GM21576 (cell line): ENCODE measurements at regions not wholly inside any gene's neighbourhood (a gene's known extent, or its start where the extent isn't known, plus 50 kb on each side); places are given as distances from the start of the nearest gene placed in this dataset.
"Not testable (repeated sequence)": the region's sequence is repeated elsewhere in the genome, so short reads cannot be mapped to it uniquely, and the experiment has no call there.

Experiments
- ATAC-seq: cut with Tn5 transposase; IDR thresholded peaks from one replicate; pipeline ENCODE4 v1.9.1; 2021; ENCODE audit warnings: mild to moderate bottlenecking, moderate library complexity; ENCODE audit not compliant: unreplicated experiment

GRCh38 chr11:25159341-25159740 lies 662.5 kb downstream of the LUZP2 start:
- no peak for ATAC-seq

DNA sequence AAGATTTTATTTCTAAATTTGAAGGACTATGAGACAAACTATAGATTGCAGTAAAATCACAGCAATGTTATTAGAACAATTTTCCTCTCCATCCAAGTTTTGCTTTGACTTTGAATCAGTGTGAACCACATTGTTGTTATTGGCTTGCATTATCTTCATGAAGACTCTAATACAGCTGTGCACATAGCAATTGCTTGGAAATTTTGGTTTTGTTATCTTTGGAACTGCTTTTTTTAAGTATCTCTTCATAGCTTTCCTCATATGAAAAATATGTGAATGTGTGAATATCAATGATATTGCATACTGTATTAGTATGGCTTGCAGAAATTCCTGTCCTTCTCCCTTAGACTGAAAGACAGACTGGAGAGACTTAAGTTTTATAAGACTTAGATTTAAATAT lies 666.6 kb downstream of the LUZP2 start:
- ATAC-seq = no peak

DNA sequence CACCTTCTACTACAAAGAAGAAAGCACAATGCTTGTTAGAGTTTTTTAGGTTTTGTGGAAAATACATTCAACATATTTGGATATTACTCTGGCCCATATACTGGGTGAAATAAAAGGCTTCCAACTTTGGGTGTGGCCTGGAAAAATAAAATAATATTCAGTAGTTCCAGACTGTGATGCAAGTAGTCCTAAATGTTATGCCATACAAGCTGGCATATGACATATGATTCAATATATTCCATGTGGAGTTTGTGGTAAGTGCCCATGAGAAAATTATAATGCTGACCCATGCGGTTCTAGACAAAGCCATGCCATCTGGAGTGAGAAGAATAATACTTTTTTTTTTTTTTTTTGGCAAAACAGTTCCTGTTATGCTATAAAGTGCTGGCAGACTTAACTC lies 683.3 kb downstream of the LUZP2 start:
- ATAC-seq = no peak

DNA sequence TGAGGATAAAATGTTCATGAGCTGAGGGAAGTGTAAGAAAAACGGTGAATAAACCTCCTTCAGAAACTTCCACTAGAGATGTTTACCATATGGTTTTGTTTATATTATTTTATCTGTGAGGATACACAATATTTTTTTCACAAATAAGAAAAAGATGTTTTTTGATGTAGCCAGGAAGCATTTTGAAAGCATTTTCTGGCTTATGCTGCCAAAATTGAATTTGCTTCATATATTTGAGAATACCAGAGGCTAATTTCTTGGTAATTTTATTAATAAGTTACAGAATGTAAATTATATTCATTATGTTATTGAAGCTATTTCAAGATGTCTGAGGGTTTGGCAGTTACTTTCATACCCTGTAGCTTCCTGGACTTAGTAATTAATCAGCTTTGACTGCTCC lies 686.6 kb downstream of the LUZP2 start:
- no peak for ATAC-seq

GRCh38 chr11:25197515-25197914 lies 700.7 kb downstream of the LUZP2 start:
- no peak for ATAC-seq

DNA sequence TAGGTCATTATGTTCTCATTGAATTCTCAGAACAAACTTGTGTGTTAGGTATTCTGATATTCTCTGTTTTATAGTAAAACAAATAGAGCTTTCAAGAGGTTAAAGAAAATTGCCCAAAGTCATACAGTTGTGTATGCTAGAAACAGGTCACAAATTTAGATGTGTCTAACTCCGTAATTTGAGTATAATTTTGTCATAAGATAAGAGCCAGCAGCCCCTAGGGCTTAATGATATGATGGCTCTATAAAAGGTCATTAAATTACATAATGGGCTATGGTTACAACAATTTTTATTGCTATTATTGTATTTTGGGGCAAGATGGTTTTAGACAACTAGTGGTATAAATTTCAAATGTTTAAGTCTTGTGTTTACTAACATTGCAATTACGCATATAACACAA lies 701.9 kb downstream of the LUZP2 start:
- no peak for ATAC-seq

DNA sequence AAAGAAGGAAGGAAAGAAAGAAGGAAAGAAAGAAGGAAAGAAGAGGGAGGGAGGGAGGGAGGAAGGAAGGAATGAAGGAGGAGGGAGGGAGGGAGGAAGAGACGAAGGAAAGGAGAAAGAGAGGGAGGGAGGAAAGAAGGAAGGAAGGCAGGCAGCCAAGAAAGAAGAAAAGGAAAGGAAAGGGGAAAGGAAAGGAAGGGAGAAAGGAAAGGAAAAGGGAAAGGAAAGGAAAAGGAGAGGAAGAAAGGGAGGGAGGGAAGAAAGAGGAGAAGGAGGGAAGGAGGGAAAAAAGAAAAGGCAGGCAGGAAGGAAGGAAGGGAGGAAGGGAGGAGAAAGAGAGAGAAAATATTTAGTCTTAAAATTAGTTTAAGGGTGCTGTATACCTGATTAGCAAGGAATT lies 704.1 kb downstream of the LUZP2 start:
- no peak for ATAC-seq

- no peak for ATAC-seq
Measured at GRCh38 chr11:25206762-25207161, 709.9 kb downstream of the LUZP2 start.

- no peak for ATAC-seq
Measured at GRCh38 chr11:25211635-25212254, 714.9 kb downstream of the LUZP2 start.

DNA sequence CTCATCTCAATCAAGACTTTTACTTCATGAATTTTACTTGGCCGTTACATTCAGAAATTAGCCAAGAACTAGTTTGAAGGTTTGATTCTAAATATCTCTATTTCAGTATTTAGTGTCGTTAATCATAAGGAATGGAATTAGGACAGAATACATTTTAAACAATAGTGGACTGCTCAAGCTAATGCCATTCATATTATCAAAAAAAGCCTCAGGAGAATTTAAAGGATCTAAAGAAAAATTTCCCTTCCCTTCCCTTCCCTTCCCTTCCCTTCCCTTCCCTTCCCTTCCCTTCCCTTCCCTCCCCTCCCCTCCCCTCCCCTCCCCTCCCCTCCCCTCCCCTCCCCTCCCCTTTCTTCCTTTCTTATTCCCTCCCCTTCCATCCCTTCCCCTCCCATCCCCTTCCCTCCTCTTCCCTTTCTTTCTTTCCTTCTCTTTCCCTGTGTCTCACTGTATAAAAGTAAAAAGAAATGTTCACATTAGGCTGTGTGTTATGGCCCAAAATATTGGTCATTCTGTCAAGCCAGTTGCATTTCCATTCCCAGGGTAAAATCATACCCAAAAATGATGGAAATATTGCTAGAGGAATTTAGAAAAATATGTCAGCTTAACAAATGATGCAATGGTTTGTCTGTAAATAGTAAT lies 717.8 kb downstream of the LUZP2 start:
- no peak for ATAC-seq

- ATAC-seq = no peak
Measured at GRCh38 chr11:25218036-25218435, 721.2 kb downstream of the LUZP2 start.

GRCh38 chr11:25225078-25225477 lies 728.2 kb downstream of the LUZP2 start:
- ATAC-seq = no peak

DNA sequence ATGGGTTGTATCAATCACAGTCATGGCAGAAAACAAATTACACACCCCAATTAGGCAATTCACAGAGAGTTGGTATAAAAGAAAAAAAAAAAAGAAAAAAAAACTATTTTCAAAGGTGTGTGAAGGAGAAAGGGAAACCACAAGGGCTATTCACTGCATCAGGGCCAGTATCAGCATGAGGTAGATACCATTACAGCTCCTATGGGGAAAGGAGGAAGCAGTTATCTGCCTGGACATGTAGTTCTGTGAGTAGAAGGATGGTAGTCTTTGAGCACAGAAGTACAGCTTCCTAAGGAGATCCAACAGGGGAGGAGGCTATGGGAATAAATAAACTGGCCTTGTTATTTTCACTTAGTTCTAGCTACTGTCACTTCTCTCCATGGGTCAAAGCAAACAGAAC lies 746.1 kb downstream of the LUZP2 start:
- ATAC-seq = no peak

GRCh38 chr11:25244126-25244525 lies 747.3 kb downstream of the LUZP2 start:
- ATAC-seq = no peak

DNA sequence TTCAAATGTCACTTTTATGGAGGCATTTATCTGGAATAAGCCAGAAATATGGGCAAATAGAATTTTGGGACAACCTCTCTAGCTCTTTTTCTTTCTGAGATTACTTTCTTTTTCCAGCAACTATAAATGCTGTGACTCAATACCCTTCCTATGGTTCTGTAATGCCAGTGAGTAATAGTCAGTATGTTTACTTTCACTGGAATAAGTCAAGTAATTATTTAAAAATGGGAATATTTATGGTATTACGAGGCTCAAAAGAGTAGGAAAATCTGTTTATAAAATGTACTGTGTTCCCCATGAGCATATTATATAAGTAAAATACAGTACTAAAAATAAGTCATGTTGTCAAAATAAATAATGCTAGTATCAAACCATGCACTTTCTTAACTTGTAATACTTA lies 750.5 kb downstream of the LUZP2 start:
- ATAC-seq = no peak

DNA sequence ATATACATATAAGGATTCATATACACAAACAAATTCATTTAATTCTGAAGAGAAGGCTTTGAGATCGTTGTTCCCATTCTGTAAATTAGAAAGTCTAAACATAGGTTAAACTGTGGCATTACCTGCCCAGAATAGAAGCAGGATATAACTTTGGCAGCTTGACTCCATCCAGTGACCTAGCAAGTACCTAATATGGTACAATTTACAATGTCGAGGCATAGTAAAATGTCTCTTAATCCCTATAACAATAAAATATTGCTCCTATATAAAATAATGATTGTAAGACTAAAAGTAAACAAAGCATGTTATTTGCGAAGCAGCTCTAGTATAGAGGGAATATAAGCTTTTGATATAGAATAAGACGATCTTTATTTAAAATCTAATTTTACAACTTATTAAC lies 756.0 kb downstream of the LUZP2 start:
- no peak for ATAC-seq

GRCh38 chr11:25263861-25264260 lies 767.0 kb downstream of the LUZP2 start:
- ATAC-seq = not testable (repeated sequence)

DNA sequence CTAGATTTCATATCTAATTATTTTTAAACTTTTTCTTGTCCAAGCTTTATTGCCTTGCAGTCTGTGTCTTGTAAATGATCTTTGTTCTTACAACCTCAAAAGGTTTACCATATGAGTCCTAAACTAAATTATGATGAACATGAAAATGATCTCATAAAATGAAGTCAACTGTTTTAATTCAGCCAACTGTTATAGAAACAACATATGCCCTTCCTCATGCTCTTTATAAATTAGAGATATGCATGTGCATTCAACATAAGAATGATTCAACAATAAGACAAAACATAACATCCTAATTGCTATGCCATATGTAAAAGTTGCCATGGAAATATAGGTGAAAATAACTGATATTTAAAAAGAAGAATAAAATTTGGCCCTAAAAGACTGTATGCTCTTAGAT lies 774.4 kb downstream of the LUZP2 start:
- no peak for ATAC-seq

DNA sequence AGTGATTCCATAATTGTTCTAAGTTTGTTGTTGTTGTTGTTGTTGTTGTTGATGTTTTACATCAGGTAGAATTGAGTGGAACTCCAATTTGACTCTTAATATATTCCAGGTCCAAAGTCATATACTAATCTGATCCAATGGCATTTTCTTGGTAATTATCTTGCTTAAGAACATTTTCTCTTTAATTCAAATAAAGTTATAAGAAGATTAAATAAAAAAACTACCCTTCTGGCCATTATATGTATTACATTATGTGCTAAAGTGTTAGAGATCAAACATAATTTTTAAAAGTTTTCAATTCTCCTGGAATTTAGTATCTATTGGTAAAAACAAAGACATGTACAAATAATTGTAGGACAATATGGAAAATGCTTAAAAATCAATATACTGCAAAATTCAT lies 775.4 kb downstream of the LUZP2 start:
- no peak for ATAC-seq

DNA sequence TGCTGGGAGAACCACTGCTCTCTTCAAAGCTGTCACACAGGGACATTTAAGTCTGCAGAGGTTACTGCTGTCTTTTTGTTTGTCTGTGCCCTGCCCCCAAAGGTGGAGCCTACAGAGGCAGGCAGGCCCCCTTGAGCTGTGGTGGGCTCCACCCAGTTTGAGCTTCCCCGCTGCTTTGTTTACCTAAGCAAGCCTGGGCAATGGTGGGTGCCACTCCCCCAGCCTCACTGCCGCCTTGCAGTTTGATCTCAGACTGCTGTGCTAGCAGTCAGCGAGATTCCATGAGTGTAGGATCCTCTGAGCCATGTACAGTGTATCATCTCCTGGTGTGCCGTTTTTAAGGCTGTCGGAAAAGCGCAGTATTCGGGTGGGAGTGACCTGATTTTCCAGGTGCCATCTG lies 784.0 kb downstream of the LUZP2 start:
- ATAC-seq = not testable (repeated sequence)

DNA sequence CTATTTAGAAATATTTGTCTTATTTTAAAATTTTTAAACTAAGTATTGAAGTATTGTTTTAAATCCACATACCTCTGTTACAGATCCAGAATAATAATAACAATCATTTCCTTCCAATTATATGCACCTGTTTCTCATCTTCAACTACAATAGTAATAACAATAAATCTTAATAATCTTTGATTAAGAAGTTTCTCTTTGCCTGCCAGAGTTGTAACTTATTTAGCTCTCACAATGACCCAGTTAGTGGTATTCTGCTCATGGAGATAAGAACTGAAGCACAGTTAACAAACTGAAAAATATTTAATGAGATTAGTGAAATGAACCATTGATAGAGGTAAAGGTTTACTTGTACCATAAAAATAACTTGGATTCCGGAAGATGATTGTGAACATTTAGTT lies 796.3 kb downstream of the LUZP2 start:
- no peak for ATAC-seq

GRCh38 chr11:25298450-25298849 lies 801.6 kb downstream of the LUZP2 start:
- ATAC-seq = no peak

GRCh38 chr11:25309818-25310217 lies 813.0 kb downstream of the LUZP2 start:
- no peak for ATAC-seq
